ENCODE measurements at regions not wholly inside any gene's neighbourhood (a gene's known extent, or its start where the extent isn't known, plus 50 kb on each side); places are given as distances from the start of the nearest gene placed in this dataset.

GRCh38 chr14:97074456-97074855, 277.3 kb downstream of the VRK1 start:
- DNase-seq (ENCODE audit: low spot score), result no peak
- Mint-ChIP-seq H3K27ac (ENCODE audit: unreplicated experiment) (no peak overlapping the region), H3K9me3 (ENCODE audit: unreplicated experiment) (no peaks in the 10 kb centered on the region), H3K27me3 (ENCODE audit: unreplicated experiment) (peaks cover 2% of the 10 kb centered on the region), H3K4me3 (ENCODE audit: unreplicated experiment) (no peak overlapping the region), H3K4me1 (ENCODE audit: unreplicated experiment) (no peaks in the 10 kb centered on the region), H3K36me3 (ENCODE audit: low read depth, unreplicated experiment) (no peaks in the 10 kb centered on the region)
- no peak for TF ChIP-seq CTCF (IDR thresholded peaks at IDR 0.05; ENCODE audit: unreplicated experiment)

- no peak overlapping the region for H3K4me3 Mint-ChIP-seq (ENCODE audit: unreplicated experiment)
- H3K4me1 Mint-ChIP-seq (ENCODE audit: unreplicated experiment), result no peaks in the 10 kb centered on the region
- H3K9me3 Mint-ChIP-seq (ENCODE audit: unreplicated experiment), result no peaks in the 10 kb centered on the region
- H3K36me3 Mint-ChIP-seq (ENCODE audit: low read depth, unreplicated experiment), result no peaks in the 10 kb centered on the region
- TF ChIP-seq CTCF (IDR thresholded peaks at IDR 0.05; ENCODE audit: unreplicated experiment), result no peak
- DNase-seq (ENCODE audit: low spot score), result no peak
- no peak overlapping the region for H3K27ac Mint-ChIP-seq (ENCODE audit: unreplicated experiment)
- H3K27me3 Mint-ChIP-seq (ENCODE audit: unreplicated experiment), result peaks cover 2% of the 10 kb centered on the region
These were observed 277.7 kb downstream of the VRK1 start for GRCh38 chr14:97074856-97075255.

- Mint-ChIP-seq H3K4me3 (ENCODE audit: unreplicated experiment) (no peak overlapping the region), H3K27ac (ENCODE audit: unreplicated experiment) (no peak overlapping the region), H3K9me3 (ENCODE audit: unreplicated experiment) (no peaks in the 10 kb centered on the region), H3K27me3 (ENCODE audit: unreplicated experiment) (peaks cover 2% of the 10 kb centered on the region), H3K36me3 (ENCODE audit: low read depth, unreplicated experiment) (no peaks in the 10 kb centered on the region), H3K4me1 (ENCODE audit: unreplicated experiment) (no peaks in the 10 kb centered on the region)
- DNase-seq (ENCODE audit: low spot score), result no peak
- TF ChIP-seq CTCF (IDR thresholded peaks at IDR 0.05; ENCODE audit: unreplicated experiment), result no peak
These were observed 280.1 kb downstream of the VRK1 start for GRCh38 chr14:97077253-97077653.

- Mint-ChIP-seq H3K27ac (ENCODE audit: unreplicated experiment) (no peak overlapping the region), H3K9me3 (ENCODE audit: unreplicated experiment) (no peaks in the 10 kb centered on the region), H3K27me3 (ENCODE audit: unreplicated experiment) (peaks cover 2% of the 10 kb centered on the region), H3K4me1 (ENCODE audit: unreplicated experiment) (no peaks in the 10 kb centered on the region), H3K36me3 (ENCODE audit: low read depth, unreplicated experiment) (no peaks in the 10 kb centered on the region), H3K4me3 (ENCODE audit: unreplicated experiment) (no peak overlapping the region)
- no peak for DNase-seq (ENCODE audit: low spot score)
- TF ChIP-seq CTCF (IDR thresholded peaks at IDR 0.05; ENCODE audit: unreplicated experiment), result no peak
These were observed 280.5 kb downstream of the VRK1 start for GRCh38 chr14:97077687-97078086.

GRCh38 chr14:97080991-97081390, 283.8 kb downstream of the VRK1 start:
- Mint-ChIP-seq H3K4me3 (ENCODE audit: unreplicated experiment) (no peak overlapping the region), H3K27me3 (ENCODE audit: unreplicated experiment) (peaks cover 2% of the 10 kb centered on the region), H3K9me3 (ENCODE audit: unreplicated experiment) (no peaks in the 10 kb centered on the region), H3K4me1 (ENCODE audit: unreplicated experiment) (no peaks in the 10 kb centered on the region), H3K36me3 (ENCODE audit: low read depth, unreplicated experiment) (no peaks in the 10 kb centered on the region), H3K27ac (ENCODE audit: unreplicated experiment) (no peak overlapping the region)
- TF ChIP-seq CTCF (IDR thresholded peaks at IDR 0.05; ENCODE audit: unreplicated experiment), result no peak
- no peak for DNase-seq (ENCODE audit: low spot score)
